Testis (tissue), 2 donors: ENCODE measurements at regions not wholly inside any gene's neighbourhood (a gene's known extent, or its start where the extent isn't known, plus 50 kb on each side); places are given as distances from the start of the nearest gene placed in this dataset.

Experiments
- DNase-seq: peaks from one replicate; pipeline ENCODE4 v3.0.0-alpha.2; 2019
- H3K27ac ChIP-seq, 2 donors: fragments of 200-600 bp; sonication (generic); one replicate each; pipeline ENCODE4 v1.5.1; 2019
- H3K27me3 ChIP-seq: fragments of 200-600 bp; sonication (generic); one replicate; pipeline ENCODE4 v1.5.1; 2019
- H3K36me3 ChIP-seq: fragments of 200-600 bp; sonication (generic); one replicate; pipeline ENCODE4 v1.5.1; 2017; ENCODE audit warnings: low read depth; ENCODE audit errors: missing control alignments
- H3K4me1 ChIP-seq: fragments of 200-600 bp; sonication (generic); one replicate; pipeline ENCODE4 v1.5.1; 2019
- H3K4me3 ChIP-seq, 2 donors: fragments of 200-600 bp; sonication (generic); one replicate each; pipeline ENCODE4 v1.5.1; 2017 to 2019
- H3K9me3 ChIP-seq: fragments of 200-600 bp; sonication (generic); one replicate; pipeline ENCODE4 v1.5.1; 2017
- CTCF ChIP-seq, 3 experiments: fragments of 450-650 bp in 2 of 3; fragments of 200-600 bp in 1 of 3; sonication (generic) in 1 of 3; IDR thresholded peaks; one replicate each; pipeline ENCODE4 v1.5.1; 2016 to 2019; ENCODE audit warnings: antibody characterized with exemption in 3 of 3, mild to moderate bottlenecking in 2 of 3, moderate library complexity in 1 of 3
- POLR2A ChIP-seq: fragments of 450-650 bp; IDR thresholded peaks from one replicate; pipeline ENCODE4 v1.6.1; 2017; ENCODE audit warnings: antibody characterized with exemption, mild to moderate bottlenecking, moderate library complexity
- WGBS, 2 donors: methylation state at CpG; one replicate each; pipeline ENCODE4 v1.1.5; 2018; 5-methylcytosine and 5-hydroxymethylcytosine counted together
- intact Hi-C: fragments of 100-400 bp; cut with DNase I; formaldehyde crosslinking; loops from one replicate; pipeline ENCODE4 v1.15.1; 2023; ENCODE audit warnings: low total_unique reads

GRCh38 chr6:149248693-149249369 lies 68.7 kb upstream of the TAB2 start:
- Histone ChIP-seq H3K4me1 (no peaks in the 10 kb centered on the region), H3K36me3 (no peaks in the 10 kb centered on the region), H3K27me3 (no peaks in the 10 kb centered on the region), H3K9me3 (no peaks in the 10 kb centered on the region), H3K4me3 (no peak overlapping the region), H3K27ac (no peak overlapping the region)
- DNase-seq = no peak
- intact Hi-C loops = no loop called here
- 62% methylated on average over 4 of the region's 4 CpGs for WGBS, 2 donors
- no peak for TF ChIP-seq CTCF (IDR thresholded peaks at IDR 0.05)

DNA sequence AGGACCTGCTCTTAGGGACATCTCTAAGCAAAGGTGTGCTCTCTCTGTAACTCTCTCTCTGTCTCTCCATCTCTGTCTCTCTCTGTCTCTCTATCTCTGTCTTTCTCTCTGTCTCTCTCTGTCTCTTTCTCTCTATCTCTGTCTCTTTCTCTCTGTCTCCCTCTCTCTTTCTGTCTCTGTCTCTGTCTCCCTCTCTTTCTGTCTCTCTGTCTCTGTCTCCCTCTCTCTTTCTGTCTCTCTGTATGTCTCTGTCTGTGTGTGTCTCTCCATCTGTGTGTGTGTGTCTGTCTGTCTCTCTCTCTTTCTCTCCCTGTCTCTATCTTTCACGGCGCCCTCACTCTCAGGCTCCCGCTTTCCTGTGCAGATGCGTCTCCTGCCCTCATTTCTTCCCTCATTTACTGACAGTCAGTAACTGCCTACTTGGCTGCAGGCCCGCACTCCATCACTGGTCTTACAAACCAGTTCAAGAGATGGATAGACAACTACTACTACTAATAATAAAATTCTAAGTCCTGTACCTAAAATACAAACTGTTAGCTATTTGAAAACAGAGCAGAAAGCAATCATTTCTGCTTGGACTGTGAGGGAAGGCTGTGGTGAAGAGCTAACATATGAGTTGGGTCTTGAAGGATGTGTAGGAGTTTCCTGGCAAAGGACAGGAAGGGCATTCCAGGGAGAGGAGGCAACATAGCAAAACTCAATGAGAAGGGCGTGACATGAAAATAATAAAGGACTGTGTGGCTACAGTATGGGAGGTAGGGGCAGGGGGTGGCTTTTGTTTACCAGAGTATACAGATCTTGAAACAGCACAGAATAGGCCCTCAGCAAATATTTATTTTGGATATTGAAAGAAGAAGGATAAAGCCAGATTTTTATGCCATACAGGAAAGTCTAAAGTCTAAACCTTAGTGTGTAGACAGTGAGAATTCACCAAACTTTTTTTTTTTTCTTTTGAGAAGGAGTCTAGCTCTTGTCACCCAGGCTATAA lies 67.8 kb upstream of the TAB2 start:
- intact Hi-C loops = no loop called here
- no peak for DNase-seq
- no peaks in the 10 kb centered on the region for H3K36me3 ChIP-seq
- TF ChIP-seq CTCF (IDR thresholded peaks at IDR 0.05) (no peak), POLR2A (no peak)
- H3K4me1 ChIP-seq = no peaks in the 10 kb centered on the region
- H3K4me3 ChIP-seq = no peak overlapping the region
- H3K27me3 ChIP-seq = no peaks in the 10 kb centered on the region
- H3K9me3 ChIP-seq = no peaks in the 10 kb centered on the region
- 83 to 87% methylated on average over 6 of the region's 6 CpGs for WGBS, 2 donors
- no peak overlapping the region for H3K27ac ChIP-seq

GRCh38 chr6:149250951-149251350 lies 66.6 kb upstream of the TAB2 start:
- Histone ChIP-seq H3K27me3 (no peaks in the 10 kb centered on the region), H3K36me3 (no peaks in the 10 kb centered on the region), H3K27ac (no peak overlapping the region), H3K4me1 (no peaks in the 10 kb centered on the region), H3K4me3 (no peak overlapping the region), H3K9me3 (no peaks in the 10 kb centered on the region)
- TF ChIP-seq CTCF (IDR thresholded peaks at IDR 0.05) (no peak), POLR2A (no peak)
- intact Hi-C loops = no loop called here
- 89% methylated on average over 8 of the region's 8 CpGs for WGBS, 2 donors
- DNase-seq = no peak

DNA sequence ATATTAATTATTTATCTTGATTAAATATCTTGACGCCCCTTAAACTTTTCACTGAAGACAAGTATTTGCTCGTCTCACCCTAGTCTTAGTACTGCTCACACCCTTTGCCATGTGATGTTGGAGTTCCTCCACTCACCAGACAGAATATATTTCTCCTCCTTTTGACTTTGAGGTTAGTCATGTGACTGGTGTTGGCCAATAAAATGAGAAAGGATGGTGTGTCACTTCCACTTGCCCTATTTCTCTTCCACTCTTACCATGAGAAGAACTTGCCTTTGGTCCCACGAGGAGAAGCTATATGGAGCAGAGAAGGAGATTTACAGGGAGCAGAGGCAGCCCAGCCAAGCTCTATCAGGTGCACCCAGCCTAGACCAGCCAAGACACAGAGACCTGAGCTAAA lies 64.9 kb upstream of the TAB2 start:
- DNase-seq = no peak
- 87 to 94% methylated on average over 3 of the region's 3 CpGs for WGBS, 2 donors
- no peak overlapping the region for H3K4me3 ChIP-seq
- H3K9me3 ChIP-seq = no peaks in the 10 kb centered on the region
- H3K27ac ChIP-seq = no peak overlapping the region
- H3K27me3 ChIP-seq = no peaks in the 10 kb centered on the region
- no peaks in the 10 kb centered on the region for H3K36me3 ChIP-seq
- intact Hi-C loops = no loop called here
- TF ChIP-seq POLR2A = no peak
- no peaks in the 10 kb centered on the region for H3K4me1 ChIP-seq

- intact Hi-C loops = no loop called here
- Histone ChIP-seq H3K4me1 (no peaks in the 10 kb centered on the region), H3K9me3 (no peaks in the 10 kb centered on the region), H3K36me3 (no peaks in the 10 kb centered on the region), H3K27me3 (no peaks in the 10 kb centered on the region), H3K4me3 (no peak overlapping the region), H3K27ac (no peak overlapping the region)
- WGBS, 2 donors = 87 to 94% methylated on average over 2 of the region's 2 CpGs
- no peak for TF ChIP-seq POLR2A
- TF ChIP-seq CTCF (IDR thresholded peaks at IDR 0.05) = no peak
- DNase-seq = no peak
Observed at GRCh38 chr6:149254253-149254652, 63.3 kb upstream of the TAB2 start.
